Osteoblast (primary cell): ENCODE measurements at regions not wholly inside any gene's neighbourhood (a gene's known extent, or its start where the extent isn't known, plus 50 kb on each side); places are given as distances from the start of the nearest gene placed in this dataset.

Experiments used
- DNase-seq: peaks from one replicate; pipeline ENCODE4 v3.0.0; 2011; ENCODE audit warnings: low spot score, mixed read lengths; ENCODE audit not compliant: insufficient read length; ENCODE audit errors: missing footprints
- H2AFZ ChIP-seq: 2 replicates; pipeline ENCODE4 v1.6.0; 2011; ENCODE audit warnings: mild to moderate bottlenecking, low read length
- H3K27ac ChIP-seq: 2 replicates; pipeline ENCODE4 v1.5.1; 2011; ENCODE audit warnings: mild to moderate bottlenecking, low read depth, low read length, moderate library complexity
- H3K27me3 ChIP-seq: 2 replicates; pipeline ENCODE4 v1.6.0; 2012; ENCODE audit warnings: mild to moderate bottlenecking, control low read depth, inconsistent platforms, low read length, moderate library complexity; ENCODE audit not compliant: insufficient read depth
- H3K36me3 ChIP-seq: 2 replicates; pipeline ENCODE4 v1.5.1; 2011; ENCODE audit warnings: mild to moderate bottlenecking, low read length, control low read depth, moderate library complexity; ENCODE audit not compliant: insufficient read depth
- H3K4me1 ChIP-seq: 2 replicates; pipeline ENCODE4 v1.5.1; 2011; ENCODE audit warnings: mild to moderate bottlenecking, low read length, control low read depth, moderate library complexity; ENCODE audit not compliant: insufficient read depth
- H3K4me2 ChIP-seq: 2 replicates; pipeline ENCODE4 v1.6.0; 2011; ENCODE audit warnings: mild to moderate bottlenecking, low read length; ENCODE audit not compliant: insufficient read depth
- H3K4me3 ChIP-seq: fragments of 200-600 bp; sonication (generic); 3 replicates; pipeline ENCODE4 v1.5.1; 2012; ENCODE audit warnings: mild to moderate bottlenecking, low read length, inconsistent platforms; ENCODE audit not compliant: insufficient read depth
- H3K79me2 ChIP-seq: 2 replicates; pipeline ENCODE4 v1.6.0; 2012; ENCODE audit warnings: mild to moderate bottlenecking, low read length, control low read depth, inconsistent platforms; ENCODE audit not compliant: insufficient read depth
- H3K9me3 ChIP-seq: 2 replicates; pipeline ENCODE4 v1.5.1; 2011; ENCODE audit warnings: low read depth, low read length, control low read depth
- H4K20me1 ChIP-seq: 2 replicates; pipeline ENCODE4 v1.6.0; 2012; ENCODE audit warnings: mild to moderate bottlenecking, low read length, control low read depth; ENCODE audit not compliant: insufficient read depth
- TF ChIP-seq, protein P1 (sequence below): IDR thresholded peaks from 2 replicates; pipeline ENCODE4 v1.5.1; 2011; ENCODE audit warnings: mild to moderate bottlenecking, low read depth, low read length, moderate library complexity; ENCODE audit errors: extremely low read depth

DNA sequence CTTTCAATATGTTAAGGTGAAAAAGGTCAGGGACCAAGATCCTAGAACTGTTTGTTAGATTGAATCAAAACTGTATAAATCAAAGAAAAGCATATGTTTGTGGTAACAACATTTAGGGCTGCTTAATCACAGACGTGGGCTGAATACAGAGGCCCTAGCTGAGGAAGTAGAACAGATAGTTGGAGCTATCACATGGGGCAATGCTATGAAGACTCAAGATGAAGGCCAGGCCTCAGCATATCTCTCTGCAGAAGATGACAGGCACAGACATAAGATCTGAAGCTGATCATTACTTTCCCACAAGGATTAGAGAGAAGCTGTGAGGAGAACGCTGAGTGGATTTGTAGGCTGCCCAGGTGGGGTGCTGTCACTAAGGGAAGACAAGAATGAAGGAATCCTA, 158.6 kb upstream of the CARD18 start:
- Histone ChIP-seq H3K36me3 (no peaks in the 10 kb centered on the region), H4K20me1 (no peaks in the 10 kb centered on the region), H3K79me2 (no peaks in the 10 kb centered on the region), H3K4me1 (peaks cover 13% of the 10 kb centered on the region), H3K4me3 (no peak overlapping the region), H3K9me3 (no peaks in the 10 kb centered on the region), H2AFZ (peak overlapping the region; percentile 81), H3K27ac (no peak overlapping the region), H3K27me3 (no peaks in the 10 kb centered on the region), H3K4me2 (no peak overlapping the region)
- TF ChIP-seq, protein P1, sequence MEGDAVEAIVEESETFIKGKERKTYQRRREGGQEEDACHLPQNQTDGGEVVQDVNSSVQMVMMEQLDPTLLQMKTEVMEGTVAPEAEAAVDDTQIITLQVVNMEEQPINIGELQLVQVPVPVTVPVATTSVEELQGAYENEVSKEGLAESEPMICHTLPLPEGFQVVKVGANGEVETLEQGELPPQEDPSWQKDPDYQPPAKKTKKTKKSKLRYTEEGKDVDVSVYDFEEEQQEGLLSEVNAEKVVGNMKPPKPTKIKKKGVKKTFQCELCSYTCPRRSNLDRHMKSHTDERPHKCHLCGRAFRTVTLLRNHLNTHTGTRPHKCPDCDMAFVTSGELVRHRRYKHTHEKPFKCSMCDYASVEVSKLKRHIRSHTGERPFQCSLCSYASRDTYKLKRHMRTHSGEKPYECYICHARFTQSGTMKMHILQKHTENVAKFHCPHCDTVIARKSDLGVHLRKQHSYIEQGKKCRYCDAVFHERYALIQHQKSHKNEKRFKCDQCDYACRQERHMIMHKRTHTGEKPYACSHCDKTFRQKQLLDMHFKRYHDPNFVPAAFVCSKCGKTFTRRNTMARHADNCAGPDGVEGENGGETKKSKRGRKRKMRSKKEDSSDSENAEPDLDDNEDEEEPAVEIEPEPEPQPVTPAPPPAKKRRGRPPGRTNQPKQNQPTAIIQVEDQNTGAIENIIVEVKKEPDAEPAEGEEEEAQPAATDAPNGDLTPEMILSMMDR = no peak
- no peak for DNase-seq

DNA sequence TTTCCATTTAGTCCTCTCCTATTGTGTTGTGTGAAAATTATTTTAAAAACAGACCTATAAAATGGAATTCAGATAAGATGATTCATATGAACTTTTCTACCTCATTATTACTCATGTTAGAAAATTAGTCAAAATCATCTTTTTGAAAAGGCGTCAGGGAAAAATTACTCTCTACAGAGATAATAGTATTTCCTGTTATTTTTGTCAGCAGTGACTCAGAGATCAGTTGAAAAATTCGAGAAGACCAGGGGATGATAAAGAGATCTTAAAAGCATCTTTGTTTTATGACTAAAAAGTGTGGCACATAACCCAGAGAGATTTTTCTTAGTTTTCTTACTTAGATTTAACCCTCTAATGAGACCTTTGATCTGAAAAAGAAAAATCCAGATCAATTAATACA, 157.9 kb upstream of the CARD18 start:
- Histone ChIP-seq H3K36me3 (no peaks in the 10 kb centered on the region), H3K4me3 (no peak overlapping the region), H4K20me1 (no peaks in the 10 kb centered on the region), H3K27ac (no peak overlapping the region), H3K79me2 (no peaks in the 10 kb centered on the region), H2AFZ (no peak overlapping the region), H3K27me3 (no peaks in the 10 kb centered on the region), H3K4me1 (peaks cover 13% of the 10 kb centered on the region), H3K4me2 (no peak overlapping the region), H3K9me3 (no peaks in the 10 kb centered on the region)
- peak; percentile 32 for DNase-seq
- TF ChIP-seq, protein P1 = no peak

DNA sequence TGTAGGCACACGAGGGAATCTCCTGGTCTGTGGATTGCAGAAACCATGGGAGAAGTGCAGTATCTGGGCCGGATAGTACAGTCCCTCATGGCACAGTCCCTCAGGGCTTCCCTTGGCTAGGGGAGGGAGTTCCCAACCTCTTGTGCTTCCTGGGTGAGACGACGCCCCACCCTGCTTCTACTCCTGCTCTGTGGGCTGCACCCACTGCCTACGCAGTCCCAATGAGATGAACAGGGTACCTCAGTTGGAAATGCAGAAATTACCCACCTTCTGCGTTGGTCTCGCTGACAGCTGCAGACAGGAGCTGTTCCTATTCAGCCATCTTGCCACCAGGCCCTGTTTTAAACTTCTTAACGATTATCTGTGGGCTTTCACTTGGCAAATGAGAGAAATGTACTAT, 157.2 kb upstream of the CARD18 start:
- TF ChIP-seq, protein P1 = no peak
- DNase-seq = no peak
- no peaks in the 10 kb centered on the region for H3K79me2 ChIP-seq
- no peaks in the 10 kb centered on the region for H4K20me1 ChIP-seq
- H3K36me3 ChIP-seq = no peaks in the 10 kb centered on the region
- no peaks in the 10 kb centered on the region for H3K9me3 ChIP-seq
- H3K4me2 ChIP-seq = no peak overlapping the region
- no peak overlapping the region for H3K4me3 ChIP-seq
- H3K27me3 ChIP-seq = no peaks in the 10 kb centered on the region
- no peak overlapping the region for H2AFZ ChIP-seq
- H3K4me1 ChIP-seq = peaks cover 13% of the 10 kb centered on the region
- no peak overlapping the region for H3K27ac ChIP-seq

DNA sequence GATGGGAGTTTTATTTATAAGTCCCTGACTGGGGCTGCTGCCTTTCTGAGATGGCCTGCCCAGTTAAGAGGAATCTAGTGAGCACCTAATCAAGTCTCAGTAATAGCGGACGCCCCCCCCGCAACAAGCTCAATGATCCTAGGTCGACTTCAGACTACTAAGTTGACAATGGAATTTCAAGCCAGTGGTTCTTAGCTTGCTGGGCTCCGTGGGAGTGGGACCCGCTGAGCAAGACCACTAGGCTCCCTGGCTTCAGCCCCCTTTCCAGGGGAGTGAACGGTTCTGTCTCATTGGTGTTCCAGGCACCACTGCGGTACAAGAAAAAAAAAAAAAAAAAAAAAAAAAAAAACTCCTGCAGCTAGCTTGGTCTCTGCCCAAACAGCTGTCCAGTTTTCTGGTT, 156.8 kb upstream of the CARD18 start:
- Histone ChIP-seq H3K4me3 (no peak overlapping the region), H2AFZ (no peak overlapping the region), H3K4me2 (no peak overlapping the region), H4K20me1 (no peaks in the 10 kb centered on the region), H3K4me1 (peaks cover 13% of the 10 kb centered on the region), H3K27me3 (no peaks in the 10 kb centered on the region), H3K27ac (no peak overlapping the region), H3K79me2 (no peaks in the 10 kb centered on the region), H3K9me3 (no peaks in the 10 kb centered on the region), H3K36me3 (no peaks in the 10 kb centered on the region)
- TF ChIP-seq, protein P1 = no peak
- no peak for DNase-seq
